Neural progenitor cell (in vitro differentiated cells): ENCODE measurements at regions not wholly inside any gene's neighbourhood (a gene's known extent, or its start where the extent isn't known, plus 50 kb on each side); places are given as distances from the start of the nearest gene placed in this dataset.

Source experiments
- CTCF ChIP-seq: fragments of 200-600 bp; sonication (generic); IDR thresholded peaks from 2 replicates; pipeline ENCODE4 v1.5.1; 2017; ENCODE audit warnings: antibody characterized with exemption, mild to moderate bottlenecking
- EZH2 ChIP-seq: fragments of 200-600 bp; sonication (generic); IDR thresholded peaks from 2 replicates; pipeline ENCODE4 v1.6.1; 2017; ENCODE audit warnings: antibody characterized with exemption, mild to moderate bottlenecking, moderate library complexity
- EZH2phosphoT487 ChIP-seq: fragments of 200-600 bp; sonication (generic); IDR thresholded peaks from 2 replicates; pipeline ENCODE4 v1.6.1; 2017; ENCODE audit warnings: antibody characterized with exemption

GRCh38 chr17:55632236-55632635 lies 90.4 kb downstream of the TMEM100 start:
- TF ChIP-seq EZH2phosphoT487 (no peak), CTCF (no peak), EZH2 (no peak)
